Mucosa of rectum (tissue), 2 donors: ENCODE measurements at regions not wholly inside any gene's neighbourhood (a gene's known extent, or its start where the extent isn't known, plus 50 kb on each side); places are given as distances from the start of the nearest gene placed in this dataset.

ENCODE experiments used
- H3K27ac ChIP-seq, 2 donors: one replicate each; pipeline ENCODE4 v1.7.0; 2013; ENCODE audit warnings: inconsistent platforms in 2 of 2, low read depth in 2 of 2, low read length in 2 of 2
- H3K27me3 ChIP-seq, 2 donors: one replicate each; pipeline ENCODE4 v1.7.0; 2013; ENCODE audit warnings: low read length in 2 of 2; ENCODE audit not compliant: control insufficient read depth in 2 of 2, insufficient read depth in 2 of 2
- H3K36me3 ChIP-seq, 2 donors: one replicate each; pipeline ENCODE4 v1.7.0; 2013; ENCODE audit warnings: low read length in 2 of 2; ENCODE audit not compliant: control insufficient read depth in 2 of 2, insufficient read depth in 2 of 2
- H3K4me1 ChIP-seq, 2 donors: one replicate each; pipeline ENCODE4 v1.7.0; 2013; ENCODE audit warnings: low read length in 2 of 2, mild to moderate bottlenecking in 1 of 2; ENCODE audit not compliant: control insufficient read depth in 2 of 2, insufficient read depth in 2 of 2
- H3K4me3 ChIP-seq, 2 donors: one replicate each; pipeline ENCODE4 v1.7.0; 2013; ENCODE audit warnings: low read length in 2 of 2
- H3K9ac ChIP-seq, 2 donors: one replicate each; pipeline ENCODE4 v1.7.0; 2013; ENCODE audit warnings: low read length in 2 of 2, low read depth in 1 of 2, mild to moderate bottlenecking in 1 of 2
- H3K9me3 ChIP-seq, 2 donors: one replicate each; pipeline ENCODE4 v1.7.0; 2013; ENCODE audit warnings: low read length in 2 of 2; ENCODE audit not compliant: control insufficient read depth in 2 of 2
- donor health status: healthy.
- donor health status: Normal muscosa, but diverticular disease.

DNA sequence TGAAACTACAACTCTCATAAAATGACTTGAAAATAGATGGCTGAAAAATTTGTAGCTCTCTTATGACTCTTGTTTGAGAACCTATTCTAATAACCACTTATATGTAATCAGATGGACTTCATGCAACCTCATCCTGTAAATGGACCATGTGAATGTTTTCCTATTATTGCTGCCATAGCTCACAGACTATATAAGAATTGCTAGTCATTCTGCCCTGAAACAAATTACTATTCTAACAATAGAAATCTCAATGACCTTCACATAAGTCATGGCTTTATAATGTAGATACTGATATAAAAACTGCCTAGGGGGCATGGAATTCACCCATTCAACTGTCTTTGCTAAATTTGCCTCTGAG is 1111.0 kb upstream of the ATXN8OS start:
- Histone ChIP-seq H3K36me3 (no peaks in the 10 kb centered on the region), H3K27me3 (no peaks in the 10 kb centered on the region), H3K27ac (no peak overlapping the region), H3K9me3 (peaks cover 0 to 3% of the 10 kb centered on the region in 2 donors), H3K4me3 (no peak overlapping the region), H3K9ac (no peak overlapping the region), H3K4me1 (no peaks in the 10 kb centered on the region)

DNA sequence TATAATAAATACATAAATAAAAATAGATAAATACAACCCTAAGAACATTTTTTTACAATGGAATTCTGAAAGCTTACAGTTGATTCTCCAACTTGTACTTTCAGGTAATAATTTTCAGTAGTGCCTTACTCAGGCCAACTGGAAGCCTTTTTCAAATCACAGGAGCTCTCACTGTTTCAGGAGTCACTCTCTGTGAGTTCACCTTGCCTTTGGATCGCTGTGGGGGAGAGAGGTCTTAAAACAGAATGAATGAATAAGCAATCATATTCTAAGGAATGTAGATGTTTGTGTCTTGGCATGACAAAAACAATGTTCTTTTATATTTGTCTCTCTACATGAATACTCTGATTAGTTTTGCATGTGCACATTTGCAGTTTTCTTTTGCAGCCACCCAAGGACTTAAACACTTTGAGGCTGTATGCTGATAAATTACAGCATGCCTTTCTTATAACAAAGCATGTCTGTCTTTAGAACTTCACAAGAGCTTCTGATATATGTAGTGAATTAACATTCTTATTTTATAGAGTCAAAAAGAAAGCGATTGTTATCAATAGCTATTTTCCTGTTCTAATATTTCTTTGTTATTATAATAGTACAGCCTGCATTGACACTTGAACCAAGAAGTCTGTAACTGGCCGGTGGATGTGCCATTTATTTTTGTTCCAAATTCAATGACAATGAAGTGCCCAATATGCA is 1111.5 kb upstream of the ATXN8OS start:
- no peak overlapping the region for H3K4me3 ChIP-seq
- H3K9me3 ChIP-seq: peaks cover 0 to under 1% of the 10 kb centered on the region in 2 donors
- no peaks in the 10 kb centered on the region for H3K4me1 ChIP-seq
- no peak overlapping the region for H3K9ac ChIP-seq
- no peaks in the 10 kb centered on the region for H3K36me3 ChIP-seq
- no peaks in the 10 kb centered on the region for H3K27me3 ChIP-seq
- H3K27ac ChIP-seq: no peak overlapping the region

DNA sequence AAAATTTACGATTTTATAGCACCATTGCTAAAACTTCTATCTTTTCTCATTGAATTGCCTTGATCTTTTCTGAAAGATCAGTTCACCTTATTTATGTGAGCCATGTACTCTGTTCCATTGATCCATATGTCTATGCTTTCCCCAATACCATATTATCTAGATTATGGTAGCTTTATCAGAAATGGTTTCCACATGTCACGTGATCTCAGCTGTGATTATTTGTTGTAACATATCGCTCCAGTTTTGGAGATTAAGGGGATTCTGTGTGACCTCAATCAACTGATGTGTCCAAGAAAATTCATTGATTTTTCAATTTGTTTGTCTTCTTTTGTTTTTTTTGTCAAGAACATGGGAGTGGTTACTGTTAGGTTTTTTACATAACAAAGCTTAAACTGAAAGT is 1114.5 kb upstream of the ATXN8OS start:
- H3K4me1 ChIP-seq: no peaks in the 10 kb centered on the region
- H3K27ac ChIP-seq: no peak overlapping the region
- H3K9ac ChIP-seq: no peak overlapping the region
- no peaks in the 10 kb centered on the region for H3K36me3 ChIP-seq
- no peak overlapping the region for H3K4me3 ChIP-seq
- H3K9me3 ChIP-seq: no peaks in the 10 kb centered on the region
- H3K27me3 ChIP-seq: no peaks in the 10 kb centered on the region

DNA sequence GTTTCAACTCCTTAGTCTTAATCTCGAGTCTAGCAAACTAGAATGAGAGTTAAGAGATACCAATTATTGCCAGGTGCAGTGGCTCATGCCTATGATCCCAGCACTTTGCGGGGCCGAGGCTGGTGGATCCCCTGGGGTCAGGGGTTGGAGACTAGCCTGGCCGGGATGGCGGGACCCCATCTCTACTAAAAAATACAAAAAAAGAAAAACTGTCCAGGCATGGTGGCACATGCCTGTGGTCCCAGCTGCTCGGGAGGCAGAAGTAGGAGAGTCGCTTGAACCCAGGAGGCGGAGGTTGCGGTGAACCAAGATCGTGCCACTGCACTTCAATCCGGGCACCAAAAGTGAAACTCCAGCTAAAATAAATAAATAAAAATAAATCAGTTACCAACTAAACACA is 1119.5 kb upstream of the ATXN8OS start:
- H3K27me3 ChIP-seq: no peaks in the 10 kb centered on the region
- H3K9ac ChIP-seq: no peak overlapping the region
- no peak overlapping the region for H3K27ac ChIP-seq
- no peak overlapping the region for H3K4me3 ChIP-seq
- no peaks in the 10 kb centered on the region for H3K9me3 ChIP-seq
- no peaks in the 10 kb centered on the region for H3K4me1 ChIP-seq
- no peaks in the 10 kb centered on the region for H3K36me3 ChIP-seq

DNA sequence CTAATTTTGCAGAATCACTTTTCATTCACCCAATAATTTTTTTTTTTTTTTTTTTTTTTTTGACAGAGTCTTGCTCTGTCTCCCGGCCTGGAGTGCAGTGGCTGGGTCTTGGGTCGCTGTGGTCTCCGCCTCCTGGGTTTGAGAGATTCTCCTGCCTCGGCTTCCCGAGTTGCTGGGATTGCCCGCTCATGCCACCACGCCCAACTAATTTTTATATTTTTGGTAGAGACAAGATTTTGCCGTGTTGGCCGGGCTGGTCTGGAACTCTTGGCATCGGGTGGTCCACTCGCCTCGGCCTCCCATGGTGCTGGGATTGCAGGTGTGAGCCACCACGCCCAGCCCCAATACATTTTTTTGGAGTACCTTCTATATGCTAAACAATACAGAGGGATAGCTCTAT is 1120.0 kb upstream of the ATXN8OS start:
- H3K4me3 ChIP-seq: no peak overlapping the region
- no peak overlapping the region for H3K9ac ChIP-seq
- no peaks in the 10 kb centered on the region for H3K36me3 ChIP-seq
- H3K27me3 ChIP-seq: no peaks in the 10 kb centered on the region
- no peaks in the 10 kb centered on the region for H3K4me1 ChIP-seq
- no peak overlapping the region for H3K27ac ChIP-seq
- H3K9me3 ChIP-seq: no peaks in the 10 kb centered on the region

DNA sequence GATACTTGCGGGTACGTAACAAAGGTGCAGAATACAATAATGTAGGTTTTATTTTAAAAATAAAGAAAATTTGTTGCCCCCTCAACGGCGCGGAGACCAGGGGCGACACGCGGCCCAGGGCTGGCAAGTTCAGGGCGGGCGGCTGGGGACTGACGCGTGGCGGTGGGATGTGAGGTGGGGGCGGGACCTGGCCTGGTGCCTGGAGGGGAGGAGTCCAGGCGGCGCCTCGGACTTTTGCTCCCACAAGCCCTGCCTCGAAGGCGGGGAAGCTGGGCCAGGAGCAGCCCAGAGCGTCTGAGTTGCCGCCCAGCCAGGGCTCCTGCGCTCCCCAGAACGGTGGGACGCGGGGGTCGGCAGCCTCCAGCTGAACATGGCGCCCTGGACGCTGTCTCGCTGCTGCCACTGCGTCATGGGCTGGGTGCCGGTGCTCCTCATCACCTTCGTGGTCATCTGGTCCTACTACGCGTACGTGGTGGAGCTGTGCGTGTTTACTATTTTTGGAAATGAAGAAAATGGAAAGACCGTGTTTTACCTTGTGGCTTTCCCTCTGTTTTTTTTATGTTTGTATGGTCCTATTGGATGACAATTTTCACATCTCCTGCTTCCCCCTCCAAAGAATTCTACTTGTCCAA is 1122.8 kb upstream of the ATXN8OS start:
- H3K9me3 ChIP-seq: no peaks in the 10 kb centered on the region
- H3K27me3 ChIP-seq: no peaks in the 10 kb centered on the region
- no peak overlapping the region for H3K27ac ChIP-seq
- H3K9ac ChIP-seq: no peak overlapping the region
- H3K4me3 ChIP-seq: no peak overlapping the region
- H3K36me3 ChIP-seq: no peaks in the 10 kb centered on the region
- H3K4me1 ChIP-seq: no peaks in the 10 kb centered on the region

DNA sequence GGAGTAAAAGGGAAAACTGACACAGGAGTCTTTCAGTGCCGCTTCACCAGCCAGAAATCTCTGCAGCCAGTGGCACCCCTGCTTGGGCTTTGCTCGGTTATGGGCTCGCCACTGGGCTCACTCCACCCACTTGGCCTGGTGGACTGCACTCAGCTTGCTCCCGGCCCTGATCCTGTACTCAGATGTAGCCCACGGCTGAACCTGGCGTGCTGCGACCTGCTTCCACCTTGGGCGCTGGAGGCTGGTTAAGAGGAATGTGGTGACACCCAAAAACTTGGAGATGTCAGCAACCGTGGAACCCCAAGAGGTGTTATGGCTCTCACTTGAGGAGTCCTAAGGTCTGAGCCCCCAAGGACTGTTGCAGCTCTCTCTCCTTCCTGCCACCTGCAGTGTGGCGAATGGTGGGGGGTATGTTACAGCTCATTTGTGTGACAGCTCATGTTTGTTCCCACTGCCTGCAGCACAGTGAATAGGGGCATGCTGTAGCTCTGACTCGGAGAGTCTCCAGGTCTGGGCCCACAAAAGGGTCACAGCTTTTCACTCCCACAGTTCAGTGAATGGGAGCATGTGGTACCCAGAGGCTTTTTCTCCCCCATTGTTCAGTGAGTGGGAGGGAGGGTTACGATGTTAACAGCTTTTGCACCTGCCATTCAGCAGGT is 1124.5 kb upstream of the ATXN8OS start:
- H3K27me3 ChIP-seq: no peaks in the 10 kb centered on the region
- H3K9me3 ChIP-seq: no peaks in the 10 kb centered on the region
- H3K4me3 ChIP-seq: no peak overlapping the region
- H3K4me1 ChIP-seq: no peaks in the 10 kb centered on the region
- no peak overlapping the region for H3K9ac ChIP-seq
- H3K36me3 ChIP-seq: no peaks in the 10 kb centered on the region
- no peak overlapping the region for H3K27ac ChIP-seq

DNA sequence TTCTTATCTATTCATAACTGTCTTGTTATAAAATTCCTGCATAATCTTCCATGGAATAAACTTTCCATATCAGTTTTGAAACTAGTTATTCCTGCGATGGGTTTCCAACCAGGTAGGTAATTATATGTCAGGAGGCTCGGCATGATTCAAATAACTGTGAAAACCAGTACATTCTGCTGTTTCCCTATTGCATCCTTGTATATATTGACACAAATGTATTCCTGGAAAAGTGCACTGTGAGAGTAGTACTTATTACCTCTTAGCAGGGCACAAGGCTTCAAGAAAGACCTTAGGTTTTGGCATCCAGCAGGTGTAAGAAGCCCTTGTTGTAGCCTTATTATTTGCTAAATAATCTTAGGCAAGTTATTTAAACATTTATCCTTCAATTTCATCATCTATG is 1131.3 kb upstream of the ATXN8OS start:
- no peaks in the 10 kb centered on the region for H3K9me3 ChIP-seq
- H3K4me1 ChIP-seq: no peaks in the 10 kb centered on the region
- no peaks in the 10 kb centered on the region for H3K36me3 ChIP-seq
- no peaks in the 10 kb centered on the region for H3K27me3 ChIP-seq
- no peak overlapping the region for H3K27ac ChIP-seq
- no peak overlapping the region for H3K4me3 ChIP-seq
- H3K9ac ChIP-seq: no peak overlapping the region

DNA sequence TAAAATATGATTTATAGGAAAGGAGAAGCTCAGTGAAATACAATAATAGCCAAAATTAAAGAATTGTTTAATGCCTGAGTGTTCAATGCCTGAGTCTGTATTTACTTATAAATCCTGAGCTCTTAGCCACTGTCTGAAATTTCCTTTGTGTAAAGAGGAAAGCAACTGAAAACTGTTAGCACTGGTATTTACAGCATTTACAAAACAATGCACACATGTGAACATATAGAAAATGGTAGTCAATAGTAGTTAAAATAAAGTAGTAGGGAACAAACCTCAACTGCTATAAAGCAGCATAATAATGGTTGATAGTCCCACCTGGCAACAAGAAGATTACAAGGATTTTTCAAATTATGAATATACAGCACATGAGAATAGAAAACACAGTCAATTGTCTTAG is 1137.1 kb upstream of the ATXN8OS start:
- Histone ChIP-seq H3K4me3 (no peak overlapping the region), H3K36me3 (no peaks in the 10 kb centered on the region), H3K9me3 (no peaks in the 10 kb centered on the region), H3K27me3 (no peaks in the 10 kb centered on the region), H3K9ac (no peak overlapping the region), H3K27ac (no peak overlapping the region), H3K4me1 (no peaks in the 10 kb centered on the region)

DNA sequence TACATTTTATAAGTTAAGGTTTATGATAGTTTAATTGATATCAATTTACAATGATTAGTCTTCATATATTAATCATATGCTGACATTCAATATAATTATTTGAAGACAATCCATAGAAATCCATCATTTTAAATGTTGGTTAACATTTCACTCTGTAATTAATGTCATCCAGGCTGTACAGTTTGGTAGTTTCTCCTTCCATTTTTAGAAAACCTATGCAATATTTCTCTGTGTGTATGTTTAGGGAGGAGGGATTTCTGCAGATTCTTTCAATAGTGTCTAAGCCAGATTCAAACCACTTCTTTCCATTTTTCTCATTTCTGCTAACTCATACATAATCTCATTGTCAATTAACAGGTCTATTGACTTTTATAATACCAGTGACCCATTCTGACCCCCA is 1159.0 kb upstream of the ATXN8OS start:
- no peak overlapping the region for H3K27ac ChIP-seq
- no peaks in the 10 kb centered on the region for H3K9me3 ChIP-seq
- no peaks in the 10 kb centered on the region for H3K4me1 ChIP-seq
- no peaks in the 10 kb centered on the region for H3K36me3 ChIP-seq
- no peak overlapping the region for H3K9ac ChIP-seq
- no peaks in the 10 kb centered on the region for H3K27me3 ChIP-seq
- H3K4me3 ChIP-seq: no peak overlapping the region
